ENCODE measurements at regions not wholly inside any gene's neighbourhood (a gene's known extent, or its start where the extent isn't known, plus 50 kb on each side); places are given as distances from the start of the nearest gene placed in this dataset.

DNA sequence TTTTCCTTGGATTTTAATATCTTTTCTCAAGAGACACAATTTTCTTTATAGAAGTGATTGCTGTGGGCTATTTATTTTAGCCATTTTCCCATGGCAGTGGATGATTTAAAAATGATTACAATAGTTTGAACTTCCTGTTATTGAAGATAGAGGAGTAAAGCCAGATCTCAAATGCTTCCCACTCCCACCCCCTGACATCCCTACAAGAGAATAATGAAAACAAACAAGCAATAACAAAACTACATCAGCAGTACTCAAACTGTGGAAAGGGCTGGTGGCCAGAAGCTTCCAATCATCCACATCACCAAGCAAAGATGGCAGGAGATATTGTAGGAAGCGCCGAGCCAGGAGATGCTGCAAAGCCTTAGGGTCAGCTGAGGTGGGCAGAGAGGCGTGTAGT lies 831.1 kb upstream of the NR2F2 start:
- Histone ChIP-seq H3K27me3 (no peaks in the 10 kb centered on the region), H3K4me3 (ENCODE audit: low read depth, low read length) (no peak overlapping the region), H3K36me3 (no peaks in the 10 kb centered on the region), H3K4me1 (no peaks in the 10 kb centered on the region), H3K9me3 (no peaks in the 10 kb centered on the region)
- TF ChIP-seq, protein P1, sequence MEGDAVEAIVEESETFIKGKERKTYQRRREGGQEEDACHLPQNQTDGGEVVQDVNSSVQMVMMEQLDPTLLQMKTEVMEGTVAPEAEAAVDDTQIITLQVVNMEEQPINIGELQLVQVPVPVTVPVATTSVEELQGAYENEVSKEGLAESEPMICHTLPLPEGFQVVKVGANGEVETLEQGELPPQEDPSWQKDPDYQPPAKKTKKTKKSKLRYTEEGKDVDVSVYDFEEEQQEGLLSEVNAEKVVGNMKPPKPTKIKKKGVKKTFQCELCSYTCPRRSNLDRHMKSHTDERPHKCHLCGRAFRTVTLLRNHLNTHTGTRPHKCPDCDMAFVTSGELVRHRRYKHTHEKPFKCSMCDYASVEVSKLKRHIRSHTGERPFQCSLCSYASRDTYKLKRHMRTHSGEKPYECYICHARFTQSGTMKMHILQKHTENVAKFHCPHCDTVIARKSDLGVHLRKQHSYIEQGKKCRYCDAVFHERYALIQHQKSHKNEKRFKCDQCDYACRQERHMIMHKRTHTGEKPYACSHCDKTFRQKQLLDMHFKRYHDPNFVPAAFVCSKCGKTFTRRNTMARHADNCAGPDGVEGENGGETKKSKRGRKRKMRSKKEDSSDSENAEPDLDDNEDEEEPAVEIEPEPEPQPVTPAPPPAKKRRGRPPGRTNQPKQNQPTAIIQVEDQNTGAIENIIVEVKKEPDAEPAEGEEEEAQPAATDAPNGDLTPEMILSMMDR (IDR thresholded peaks at IDR 0.05; ENCODE audit: low read depth, low read length): no peak
- no peak for DNase-seq

DNA sequence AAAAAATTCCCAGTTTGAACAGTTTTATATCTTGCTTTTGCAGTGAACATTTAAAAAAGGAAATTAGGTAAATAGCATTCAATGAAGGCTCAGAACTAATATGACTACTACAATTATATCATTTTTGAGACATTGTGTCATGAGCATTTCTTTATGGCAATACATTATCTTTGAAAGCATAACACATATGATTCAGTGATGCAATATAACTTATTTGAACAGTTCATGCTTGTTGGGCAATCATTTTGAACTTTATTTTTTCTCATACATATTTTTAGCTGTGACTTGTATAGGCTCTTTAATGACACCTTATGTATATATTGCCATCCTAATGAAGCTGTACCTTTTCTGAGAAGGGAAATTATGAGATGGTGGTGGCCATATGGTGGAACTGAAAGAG lies 828.6 kb upstream of the NR2F2 start:
- no peaks in the 10 kb centered on the region for H3K27me3 ChIP-seq
- no peaks in the 10 kb centered on the region for H3K9me3 ChIP-seq
- H3K4me1 ChIP-seq: no peaks in the 10 kb centered on the region
- no peak overlapping the region for H3K4me3 ChIP-seq (ENCODE audit: low read depth, low read length)
- H3K36me3 ChIP-seq: no peaks in the 10 kb centered on the region
- no peak for DNase-seq
- TF ChIP-seq, protein P1 (IDR thresholded peaks at IDR 0.05; ENCODE audit: low read depth, low read length): no peak

DNA sequence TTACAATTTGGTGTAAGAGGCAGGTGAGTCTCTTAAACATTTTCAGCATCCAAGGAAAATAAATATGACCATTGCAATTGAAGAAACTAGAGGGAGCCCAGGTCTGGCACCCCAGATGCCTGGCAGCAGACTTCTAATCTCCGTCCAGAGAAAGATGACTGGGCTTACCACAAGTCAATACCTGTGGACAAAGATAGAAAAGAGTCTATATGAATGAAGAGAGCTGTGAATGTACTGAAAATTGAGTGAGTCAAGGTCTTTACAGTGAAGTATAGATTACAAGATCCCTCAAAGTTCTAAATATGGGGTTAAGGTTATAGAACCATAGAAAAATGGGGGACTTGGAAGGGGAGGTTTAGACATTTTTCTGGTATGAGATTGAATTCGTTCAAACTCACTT lies 827.4 kb upstream of the NR2F2 start:
- Histone ChIP-seq H3K4me3 (ENCODE audit: low read depth, low read length) (no peak overlapping the region), H3K9me3 (no peaks in the 10 kb centered on the region), H3K36me3 (no peaks in the 10 kb centered on the region), H3K4me1 (no peaks in the 10 kb centered on the region), H3K27me3 (no peaks in the 10 kb centered on the region)
- DNase-seq: no peak
- TF ChIP-seq, protein P1 (IDR thresholded peaks at IDR 0.05; ENCODE audit: low read depth, low read length): no peak

DNA sequence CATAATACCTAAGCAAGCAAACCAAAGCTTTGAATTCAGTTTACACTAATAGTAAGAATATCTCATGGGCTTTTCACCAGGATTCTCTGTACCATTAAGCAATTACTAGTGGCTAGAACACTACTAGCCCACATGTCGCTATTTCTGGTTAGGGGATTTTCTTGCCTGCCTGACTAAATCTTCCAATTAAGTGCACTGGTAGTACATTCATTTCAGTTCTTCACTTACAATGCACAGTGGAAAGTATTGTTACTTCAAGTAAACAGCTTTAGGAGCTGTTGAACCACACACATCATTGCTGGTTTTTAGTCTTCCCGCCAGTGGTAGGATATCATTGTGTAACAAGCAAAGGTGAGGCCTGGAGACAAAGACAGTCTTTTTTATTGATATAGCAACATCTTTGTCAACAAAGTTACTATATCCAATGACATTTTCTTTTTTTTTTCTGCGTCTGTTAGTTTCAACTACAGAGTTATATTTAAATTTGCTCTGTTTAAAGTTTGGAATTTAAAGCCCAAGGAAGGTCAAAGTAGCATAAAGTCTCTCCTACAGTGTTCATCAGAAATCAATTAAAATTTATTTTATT lies 826.8 kb upstream of the NR2F2 start:
- no peaks in the 10 kb centered on the region for H3K27me3 ChIP-seq
- no peak overlapping the region for H3K4me3 ChIP-seq (ENCODE audit: low read depth, low read length)
- no peaks in the 10 kb centered on the region for H3K36me3 ChIP-seq
- TF ChIP-seq, protein P1 (IDR thresholded peaks at IDR 0.05; ENCODE audit: low read depth, low read length): no peak
- no peak for DNase-seq
- no peaks in the 10 kb centered on the region for H3K9me3 ChIP-seq
- H3K4me1 ChIP-seq: no peaks in the 10 kb centered on the region

DNA sequence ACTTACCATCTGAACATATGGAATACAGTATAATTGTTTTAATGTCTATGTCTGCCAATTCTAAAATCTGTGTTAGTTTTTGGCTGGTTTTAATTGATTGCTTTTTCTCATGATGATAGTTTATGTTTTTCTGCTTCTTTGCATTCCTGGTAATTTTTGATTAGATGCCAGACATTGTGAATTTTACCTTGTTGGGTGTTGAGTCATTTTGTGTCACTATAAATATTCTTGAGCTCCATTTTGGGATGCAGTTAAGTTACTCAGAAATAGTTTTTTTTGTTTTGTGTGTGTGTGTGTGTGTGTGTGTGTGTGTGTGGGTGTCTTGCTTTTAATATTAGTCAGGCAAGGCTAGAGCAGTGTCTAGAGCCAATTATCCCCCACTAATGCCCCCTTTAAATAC lies 818.8 kb upstream of the NR2F2 start:
- H3K27me3 ChIP-seq: no peaks in the 10 kb centered on the region

DNA sequence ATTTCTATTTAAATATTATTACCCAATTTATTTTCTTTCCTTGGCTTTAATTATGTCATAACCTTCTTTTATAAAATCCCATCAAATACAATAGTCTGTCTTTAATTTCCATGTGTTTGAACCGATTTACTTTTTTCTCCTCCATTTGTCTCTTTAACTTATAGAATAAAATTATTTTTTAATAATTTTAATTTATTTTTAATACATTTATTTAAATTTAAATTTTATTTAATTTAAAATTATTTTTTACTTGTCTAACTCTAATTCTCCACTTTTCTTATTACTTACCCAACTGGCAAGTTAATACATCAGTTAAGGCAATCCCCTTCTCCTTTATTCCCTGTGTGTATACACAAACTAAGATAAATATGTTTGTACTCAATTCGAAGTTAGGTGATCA lies 817.6 kb upstream of the NR2F2 start:
- no peak for DNase-seq
- Histone ChIP-seq H3K9me3 (no peaks in the 10 kb centered on the region), H3K36me3 (no peaks in the 10 kb centered on the region), H3K4me3 (ENCODE audit: low read depth, low read length) (no peak overlapping the region), H3K27me3 (no peaks in the 10 kb centered on the region), H3K4me1 (no peaks in the 10 kb centered on the region)
- TF ChIP-seq, protein P1 (IDR thresholded peaks at IDR 0.05; ENCODE audit: low read depth, low read length): no peak

More for the DNA sequence above, 818.8 kb upstream of the NR2F2 start:
- H3K36me3 ChIP-seq: no peaks in the 10 kb centered on the region
- H3K4me3 ChIP-seq (ENCODE audit: low read depth, low read length): no peak overlapping the region
- no peaks in the 10 kb centered on the region for H3K4me1 ChIP-seq
- TF ChIP-seq, protein P1 (IDR thresholded peaks at IDR 0.05; ENCODE audit: low read depth, low read length): no peak
- no peak for DNase-seq
- H3K9me3 ChIP-seq: no peaks in the 10 kb centered on the region
